H9 (cell line): ENCODE measurements at regions not wholly inside any gene's neighbourhood (a gene's known extent, or its start where the extent isn't known, plus 50 kb on each side); places are given as distances from the start of the nearest gene placed in this dataset.

Experiments
- DNase-seq: peaks from one replicate; pipeline ENCODE4 v3.0.0-alpha.2; 2017
- H2AFZ ChIP-seq: one replicate; pipeline ENCODE4 v1.6.1; 2013; ENCODE audit warnings: mild to moderate bottlenecking, low read length, control low read depth, moderate library complexity
- H2AK5ac ChIP-seq: 2 replicates; pipeline ENCODE4 v1.6.1; 2013; ENCODE audit warnings: low read length, control low read depth, mixed read lengths; ENCODE audit not compliant: insufficient read length
- H2BK120ac ChIP-seq: one replicate; pipeline ENCODE4 v1.6.1; 2013; ENCODE audit warnings: low read depth, mild to moderate bottlenecking, low read length, control low read depth, inconsistent platforms; ENCODE audit not compliant: poor library complexity, severe bottlenecking
- H2BK12ac ChIP-seq: 2 replicates; pipeline ENCODE4 v1.6.1; 2013; ENCODE audit warnings: low read length, control low read depth, mixed read lengths, low read depth; ENCODE audit not compliant: insufficient read length
- H2BK15ac ChIP-seq: 2 replicates; pipeline ENCODE4 v1.6.1; 2013; ENCODE audit warnings: low read depth, low read length, control low read depth
- H2BK20ac ChIP-seq: one replicate; pipeline ENCODE4 v1.6.1; 2013; ENCODE audit warnings: low read depth, mild to moderate bottlenecking, low read length, control low read depth, inconsistent platforms; ENCODE audit not compliant: poor library complexity, severe bottlenecking
- H2BK5ac ChIP-seq: 2 replicates; pipeline ENCODE4 v1.6.1; 2013; ENCODE audit warnings: low read length, control low read depth, mixed read lengths; ENCODE audit not compliant: insufficient read length
- H3K14ac ChIP-seq: 2 replicates; pipeline ENCODE4 v1.6.1; 2013; ENCODE audit warnings: low read length, control low read depth; ENCODE audit not compliant: insufficient read depth
- H3K18ac ChIP-seq: 2 replicates; pipeline ENCODE4 v1.6.1; 2013; ENCODE audit warnings: low read depth, mild to moderate bottlenecking, mixed read lengths, low read length, control low read depth; ENCODE audit not compliant: insufficient read length
- H3K23ac ChIP-seq: 2 replicates; pipeline ENCODE4 v1.6.1; 2013; ENCODE audit warnings: low read length, control low read depth, mixed read lengths, low read depth; ENCODE audit not compliant: insufficient read length
- H3K23me2 ChIP-seq: 2 replicates; pipeline ENCODE4 v1.6.1; 2013; ENCODE audit warnings: low read depth, mild to moderate bottlenecking, mixed read lengths, low read length, control low read depth; ENCODE audit not compliant: insufficient read length, poor library complexity, severe bottlenecking
- H3K27ac ChIP-seq: 2 replicates; pipeline ENCODE4 v1.5.1; 2013; ENCODE audit warnings: low read length, control low read depth, mixed read lengths, low read depth; ENCODE audit not compliant: insufficient read length
- H3K27me3 ChIP-seq: 2 replicates; pipeline ENCODE4 v1.6.1; 2013; ENCODE audit warnings: low read length, control low read depth, inconsistent platforms; ENCODE audit not compliant: insufficient read depth
- H3K4ac ChIP-seq: 2 replicates; pipeline ENCODE4 v1.6.1; 2013; ENCODE audit warnings: low read depth, mild to moderate bottlenecking, control low read depth, inconsistent platforms, low read length, moderate library complexity
- H3K4me1 ChIP-seq: 2 replicates; pipeline ENCODE4 v1.6.1; 2013; ENCODE audit warnings: low read length, control low read depth, inconsistent platforms; ENCODE audit not compliant: insufficient read depth
- H3K4me2 ChIP-seq: 2 replicates; pipeline ENCODE4 v1.6.1; 2013; ENCODE audit warnings: low read length, control low read depth, mixed read lengths; ENCODE audit not compliant: insufficient read length, insufficient read depth
- H3K56ac ChIP-seq: 2 replicates; pipeline ENCODE4 v1.6.1; 2013; ENCODE audit warnings: low read depth, mild to moderate bottlenecking, mixed read lengths, low read length, control low read depth; ENCODE audit not compliant: insufficient read length
- H3K79me1 ChIP-seq: 2 replicates; pipeline ENCODE4 v1.6.1; 2013; ENCODE audit warnings: low read depth, mild to moderate bottlenecking, moderate library complexity, low read length, control low read depth, inconsistent platforms; ENCODE audit not compliant: insufficient read depth, poor library complexity, severe bottlenecking
- H3K79me2 ChIP-seq: 2 replicates; pipeline ENCODE4 v1.6.1; 2013; ENCODE audit warnings: low read length, control low read depth, inconsistent platforms; ENCODE audit not compliant: insufficient read depth
- H3K9ac ChIP-seq: 2 replicates; pipeline ENCODE4 v1.6.1; 2013; ENCODE audit warnings: low read length, control low read depth, mixed read lengths; ENCODE audit not compliant: insufficient read length; ENCODE audit errors: extremely low read depth
- H3K9me3 ChIP-seq: one replicate; pipeline ENCODE4 v1.6.1; 2013; ENCODE audit warnings: low read depth, low read length, inconsistent platforms; ENCODE audit not compliant: control insufficient read depth
- H3T11ph ChIP-seq: one replicate; pipeline ENCODE4 v1.6.1; 2013; ENCODE audit warnings: mild to moderate bottlenecking, low read length, control low read depth, inconsistent platforms
- H4K20me1 ChIP-seq: one replicate; pipeline ENCODE4 v1.6.1; 2013; ENCODE audit not compliant: control insufficient read depth, insufficient read length, insufficient read depth
- H4K5ac ChIP-seq: 2 replicates; pipeline ENCODE4 v1.6.1; 2013; ENCODE audit warnings: low read depth, mild to moderate bottlenecking, mixed read lengths, low read length, control low read depth; ENCODE audit not compliant: insufficient read length
- H4K8ac ChIP-seq: replicated peaks from 2 replicates; pipeline ENCODE4 v1.6.1; 2013; ENCODE audit warnings: low read length, control low read depth, mixed read lengths, low read depth; ENCODE audit not compliant: insufficient read length
- H4K91ac ChIP-seq: 2 replicates; pipeline ENCODE4 v1.6.1; 2013; ENCODE audit warnings: low read depth, mild to moderate bottlenecking, moderate library complexity, mixed read lengths, low read length, control low read depth; ENCODE audit not compliant: insufficient read length
- H3K27ac Mint-ChIP-seq, 3 experiments: 2 replicates in 2 of 3; 3 replicates in 1 of 3; pipeline ENCODE4 v1.8.0; 2020 to 2021; ENCODE audit warnings: mixed read lengths in 3 of 3, mild to moderate bottlenecking in 1 of 3, moderate library complexity in 1 of 3
- H3K27me3 Mint-ChIP-seq: 2 replicates; pipeline ENCODE4 v1.8.0; 2021; ENCODE audit warnings: low read depth, mild to moderate bottlenecking, moderate library complexity, mixed read lengths
- H3K36me3 Mint-ChIP-seq, 3 experiments: 2 replicates in 2 of 3; 3 replicates in 1 of 3; pipeline ENCODE4 v1.8.0; 2020 to 2021; ENCODE audit warnings: low read depth in 3 of 3, mixed read lengths in 3 of 3; ENCODE audit not compliant: insufficient read depth in 1 of 3
- H3K4me1 Mint-ChIP-seq, 2 experiments: 2 replicates each; pipeline ENCODE4 v1.8.0; 2020; ENCODE audit warnings: mixed read lengths in 2 of 2
- H3K4me3 Mint-ChIP-seq, 2 experiments: 2 replicates in 1 of 2; 3 replicates in 1 of 2; pipeline ENCODE4 v1.8.0; 2020 to 2021; ENCODE audit warnings: mild to moderate bottlenecking in 2 of 2, mixed read lengths in 2 of 2, moderate library complexity in 1 of 2
- H3K9me3 Mint-ChIP-seq, 2 experiments: 2 replicates in 1 of 2; 3 replicates in 1 of 2; pipeline ENCODE4 v1.8.0; 2020; ENCODE audit warnings: mild to moderate bottlenecking in 2 of 2, mixed read lengths in 2 of 2, moderate library complexity in 1 of 2
- CTCF ChIP-seq: fragments of 200-600 bp; sonication (generic); conservative IDR thresholded peaks from 3 replicates; pipeline ENCODE4 v1.8.0; 2021; ENCODE audit warnings: antibody characterized with exemption, mild to moderate bottlenecking

- Histone ChIP-seq H3K79me1 (no peaks in the 10 kb centered on the region), H4K8ac (no peak overlapping the region), H3K56ac (no peak overlapping the region), H2AFZ (no peak overlapping the region), H2BK15ac (no peak overlapping the region), H3K4me2 (no peak overlapping the region), H3K79me2 (no peaks in the 10 kb centered on the region; the same call in 1 of the 2 replicates), H3K27ac (no peak overlapping the region), H2BK120ac (no peak overlapping the region), H3K9me3 (no peaks in the 10 kb centered on the region), H2BK5ac (no peak overlapping the region), H2AK5ac (no peak overlapping the region), H3K14ac (no peak overlapping the region), H3K27me3 (no peaks in the 10 kb centered on the region), H2BK12ac (no peak overlapping the region), H3K23me2 (no peaks in the 10 kb centered on the region), H3K23ac (no peak overlapping the region), H3K9ac (no peak overlapping the region), H4K91ac (no peak overlapping the region), H3T11ph (no peak overlapping the region), H3K4me1 (no peaks in the 10 kb centered on the region; the same call in 1 of the 2 replicates), H4K5ac (no peak overlapping the region), H4K20me1 (no peaks in the 10 kb centered on the region), H2BK20ac (no peak overlapping the region), H3K18ac (no peak overlapping the region), H3K4ac (no peak overlapping the region)
- H3K4me3 Mint-ChIP-seq: no peak overlapping the region
- TF ChIP-seq CTCF: no peak
- peaks cover 65 to 69% of the 10 kb centered on the region in 2 experiments for H3K4me1 Mint-ChIP-seq
- peaks cover 0 to 4% of the 10 kb centered on the region in 2 experiments; a peak in 1 of 5 replicates for H3K9me3 Mint-ChIP-seq
- no peaks in the 10 kb centered on the region for H3K27me3 Mint-ChIP-seq
- no peak for DNase-seq
- H3K36me3 Mint-ChIP-seq: peaks cover 74 to 94% (median 87%) of the 10 kb centered on the region in 3 experiments
- H3K27ac Mint-ChIP-seq: peak overlapping the region in 2 of 3 experiments; percentile 70 to 71; a peak in 4 of 7 replicates
Observed at GRCh38 chrX:122238801-122239200, 945.3 kb upstream of the GRIA3 start.
